HepG2 (cell line): ENCODE measurements at regions not wholly inside any gene's neighbourhood (a gene's known extent, or its start where the extent isn't known, plus 50 kb on each side); places are given as distances from the start of the nearest gene placed in this dataset.
A peak's percentile ranks its signal among the peaks of the same experiment; 100 is the strongest.

Experiments
- ATAC-seq: fragments of 200-7000 bp; cut with Tn5 transposase; 3 replicates; pipeline ENCODE4 v1.9.1; 2020; ENCODE audit warnings: mild to moderate bottlenecking, moderate library complexity
- BruUV-seq: library from RNA; stranded (reverse); fragments of 400-500 nt; replicated peaks from 2 replicates; lab custom pipeline; 2021; lab: Mats Ljungman, UMichigan
- CTCF ChIA-PET: fragments of 300-600 bp; formaldehyde crosslinking; extraction: SDS; loops from one replicate; lab custom pipeline; 2021; ENCODE audit warnings: low total read pairs, inconsistent platforms, low intra/inter-chr PET ratio; lab: Yijun Ruan, JAX
- POLR2A ChIA-PET: fragments of 350-600 bp; sonication (Branson Sonifier 250); formaldehyde crosslinking; loops from one replicate; lab custom pipeline; 2020; ENCODE audit warnings: antibody characterized with exemption, inconsistent platforms; lab: Yijun Ruan, JAX
- DNase-seq: peaks from one replicate; pipeline ENCODE4 v3.0.0-alpha.2; 2015; ENCODE audit warnings: low spot score
- FAIRE-seq: peaks from 3 replicates; lab custom pipeline; 2011; peaks lifted over from hg19 to GRCh38; lab: Jason Lieb, UNC
- H2AFZ ChIP-seq: one replicate; pipeline ENCODE4 v1.6.1; 2011; ENCODE audit warnings: low read length, inconsistent platforms
- H3K27ac ChIP-seq: fragments of 300-600 bp; 3 replicates; pipeline ENCODE4 v1.8.0; 2011; ENCODE audit warnings: mixed run types, mild to moderate bottlenecking, mixed read lengths, low read length, inconsistent platforms; ENCODE audit not compliant: insufficient read depth; ENCODE audit errors: extremely low read length
- H3K27me3 ChIP-seq, 2 experiments: fragments of 200-600 bp in 1 of 2; 2 replicates in 1 of 2; 3 replicates in 1 of 2; pipeline versions ENCODE4 v1.6.0 to v1.8.0; 2011; ENCODE audit warnings: low read length in 2 of 2, mild to moderate bottlenecking in 2 of 2, moderate library complexity in 2 of 2, inconsistent platforms in 1 of 2; ENCODE audit not compliant: insufficient read depth in 2 of 2, control insufficient read depth in 1 of 2
- H3K36me3 ChIP-seq, 2 experiments: fragments of 200-600 bp in 1 of 2; replicated peaks in 1 of 2; 2 replicates in 1 of 2; 3 replicates in 1 of 2; pipeline versions ENCODE4 v1.5.1 to v1.8.0; 2011; ENCODE audit warnings: low read length in 2 of 2, inconsistent platforms in 1 of 2; ENCODE audit not compliant: insufficient read depth in 2 of 2, control insufficient read depth in 1 of 2
- H3K4me1 ChIP-seq: 2 replicates; pipeline ENCODE4 v1.5.1; 2012; ENCODE audit warnings: low read length, inconsistent platforms; ENCODE audit not compliant: insufficient read depth
- H3K4me2 ChIP-seq: 2 replicates; pipeline ENCODE4 v1.6.0; 2011; ENCODE audit warnings: low read depth, low read length, inconsistent platforms
- H3K4me3 ChIP-seq, 3 experiments: fragments of 200-600 bp in 1 of 3; sonication (generic), shearing (Covaris generic) in 1 of 3; replicated peaks in 1 of 3; 2 replicates each; pipeline ENCODE4 v1.5.1; 2011 to 2016; ENCODE audit warnings: low read length in 3 of 3, inconsistent platforms in 2 of 3, low read depth in 2 of 3, mild to moderate bottlenecking in 2 of 3, control low read depth in 1 of 3, mixed read lengths in 1 of 3; ENCODE audit not compliant: insufficient read depth in 1 of 3
- H3K79me2 ChIP-seq: one replicate; pipeline ENCODE4 v1.6.1; 2011; ENCODE audit warnings: low read length, inconsistent platforms; ENCODE audit not compliant: insufficient read depth
- H3K9ac ChIP-seq: 2 replicates; pipeline ENCODE4 v1.6.0; 2011; ENCODE audit warnings: mild to moderate bottlenecking, low read depth, low read length, inconsistent platforms; ENCODE audit not compliant: insufficient read depth
- H3K9me3 ChIP-seq: 2 replicates; pipeline ENCODE4 v1.5.1; 2012; ENCODE audit warnings: mild to moderate bottlenecking, low read length
- H4K20me1 ChIP-seq: 2 replicates; pipeline ENCODE4 v1.6.0; 2011; ENCODE audit warnings: inconsistent platforms, mild to moderate bottlenecking, low read length, moderate library complexity; ENCODE audit not compliant: insufficient read depth
- CBX5 ChIP-seq: sonication (generic); formaldehyde crosslinking; IDR thresholded peaks from 2 replicates; pipeline ENCODE4 v1.4.0; 2020; ENCODE audit warnings: missing genetic modification reagents, borderline replicate concordance
- JARID2 ChIP-seq: sonication (generic); formaldehyde crosslinking; IDR thresholded peaks from 2 replicates; pipeline ENCODE4 v1.8.1; 2023; ENCODE audit warnings: missing genetic modification reagents, inconsistent platforms; ENCODE audit not compliant: insufficient replicate concordance
- KLF13 ChIP-seq: sonication (generic); formaldehyde crosslinking; IDR thresholded peaks from 2 replicates; pipeline ENCODE4 v1.4.0; 2020; ENCODE audit warnings: mild to moderate bottlenecking, missing genetic modification reagents
- MAFK ChIP-seq, 2 experiments: IDR thresholded peaks in 1 of 2; conservative IDR thresholded peaks in 1 of 2; 2 replicates each; pipeline ENCODE4 v1.6.1; 2011; ENCODE audit warnings: improper control_type of control experiment in 2 of 2, low read length in 2 of 2
- PAX8 ChIP-seq: sonication (generic); formaldehyde crosslinking; IDR thresholded peaks from 2 replicates; pipeline ENCODE4 v1.8.0; 2022; ENCODE audit warnings: mild to moderate bottlenecking, missing genetic modification reagents, borderline replicate concordance
- THAP11 ChIP-seq: IDR thresholded peaks from 2 replicates; pipeline ENCODE4 v1.6.1; 2016; ENCODE audit warnings: missing biosample characterization, missing genetic modification reagents
- TOE1 ChIP-seq: sonication (generic); formaldehyde crosslinking; IDR thresholded peaks from 2 replicates; pipeline ENCODE4 v1.4.0; 2020; ENCODE audit warnings: mild to moderate bottlenecking, missing genetic modification reagents
- ZNF143 ChIP-seq: sonication (generic); formaldehyde crosslinking; IDR thresholded peaks from 2 replicates; pipeline ENCODE4 v1.4.0; 2020; ENCODE audit warnings: missing genetic modification reagents
- ZNF777 ChIP-seq: sonication (generic); formaldehyde crosslinking; IDR thresholded peaks from 2 replicates; pipeline ENCODE4 v1.4.0; 2020; ENCODE audit warnings: missing genetic modification reagents
- ZSCAN12 ChIP-seq: sonication (generic); formaldehyde crosslinking; IDR thresholded peaks from 2 replicates; pipeline ENCODE4 v1.9.0; 2021; ENCODE audit warnings: mild to moderate bottlenecking, missing genetic modification reagents
- WGBS: methylation state at CpG from one replicate; pipeline ENCODE4 v1.1.6; 2017; ENCODE audit warnings: low lambda C conversion rate; 5-methylcytosine and 5-hydroxymethylcytosine counted together
- in situ Hi-C: cut with HindIII; loops from 2 replicates; pipeline ENCODE4 v1.10.0; 2017; ENCODE audit warnings: low pct_unique_long_range_greater_than_20kb; ENCODE audit not compliant: extremely low pct_ligation_motif_present
- intact Hi-C: fragments of 100-400 bp; cut with micrococcal nuclease; formaldehyde crosslinking; loops from one replicate; pipeline ENCODE4 v1.10.0; 2022; ENCODE audit not compliant: unreplicated experiment
- TF ChIP-seq, protein P1 (sequence below): sonication (generic); formaldehyde crosslinking; IDR thresholded peaks from 2 replicates; pipeline ENCODE4 v1.5.0; 2020; ENCODE audit warnings: mild to moderate bottlenecking, missing genetic modification reagents
- TF ChIP-seq, protein P2 (sequence below): sonication (generic); formaldehyde crosslinking; IDR thresholded peaks from 2 replicates; pipeline ENCODE4 v1.4.0; 2020; ENCODE audit warnings: missing genetic modification reagents
- TF ChIP-seq, protein P3 (sequence below): sonication (generic); formaldehyde crosslinking; IDR thresholded peaks from 2 replicates; pipeline ENCODE4 v1.8.0; 2022; ENCODE audit warnings: mild to moderate bottlenecking, missing genetic modification reagents, borderline replicate concordance
- TF ChIP-seq, protein P4 (sequence below): sonication (generic); formaldehyde crosslinking; IDR thresholded peaks from 2 replicates; pipeline ENCODE4 v1.5.1; 2020; ENCODE audit warnings: mild to moderate bottlenecking, missing genetic modification reagents, borderline replicate concordance

DNA sequence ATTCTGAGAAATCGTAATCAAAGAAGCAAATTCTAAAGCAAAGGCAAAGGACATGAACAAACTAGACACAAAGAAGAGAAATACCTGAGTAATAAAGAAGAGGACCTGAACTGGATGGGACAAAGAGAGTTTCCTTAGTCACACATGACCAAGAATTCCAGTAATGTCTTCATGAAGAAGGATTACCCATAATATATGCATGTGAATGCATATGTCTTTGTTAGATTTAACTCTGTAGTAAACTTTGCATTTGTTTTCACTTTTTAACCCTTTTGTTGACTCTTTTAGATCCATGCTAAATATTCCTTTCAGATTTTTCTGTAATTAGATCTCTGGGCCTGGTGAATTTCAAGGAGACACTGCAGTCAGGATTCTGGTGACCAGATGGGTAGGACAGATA is 279.8 kb downstream of the ARRDC4 start (continued):
- TF ChIP-seq, protein P1, sequence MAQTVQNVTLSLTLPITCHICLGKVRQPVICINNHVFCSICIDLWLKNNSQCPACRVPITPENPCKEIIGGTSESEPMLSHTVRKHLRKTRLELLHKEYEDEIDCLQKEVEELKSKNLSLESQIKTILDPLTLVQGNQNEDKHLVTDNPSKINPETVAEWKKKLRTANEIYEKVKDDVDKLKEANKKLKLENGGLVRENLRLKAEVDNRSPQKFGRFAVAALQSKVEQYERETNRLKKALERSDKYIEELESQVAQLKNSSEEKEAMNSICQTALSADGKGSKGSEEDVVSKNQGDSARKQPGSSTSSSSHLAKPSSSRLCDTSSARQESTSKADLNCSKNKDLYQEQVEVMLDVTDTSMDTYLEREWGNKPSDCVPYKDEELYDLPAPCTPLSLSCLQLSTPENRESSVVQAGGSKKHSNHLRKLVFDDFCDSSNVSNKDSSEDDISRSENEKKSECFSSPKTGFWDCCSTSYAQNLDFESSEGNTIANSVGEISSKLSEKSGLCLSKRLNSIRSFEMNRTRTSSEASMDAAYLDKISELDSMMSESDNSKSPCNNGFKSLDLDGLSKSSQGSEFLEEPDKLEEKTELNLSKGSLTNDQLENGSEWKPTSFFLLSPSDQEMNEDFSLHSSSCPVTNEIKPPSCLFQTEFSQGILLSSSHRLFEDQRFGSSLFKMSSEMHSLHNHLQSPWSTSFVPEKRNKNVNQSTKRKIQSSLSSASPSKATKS (CRISPR knock-in tag) = no peak
- TF ChIP-seq, protein P2, sequence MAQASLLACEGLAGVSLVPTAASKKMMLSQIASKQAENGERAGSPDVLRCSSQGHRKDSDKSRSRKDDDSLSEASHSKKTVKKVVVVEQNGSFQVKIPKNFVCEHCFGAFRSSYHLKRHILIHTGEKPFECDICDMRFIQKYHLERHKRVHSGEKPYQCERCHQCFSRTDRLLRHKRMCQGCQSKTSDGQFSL = no peak
- TF ChIP-seq TOE1 (CRISPR knock-in tag) = no peak
- TF ChIP-seq KLF13 (CRISPR knock-in tag) = no peak
- TF ChIP-seq ZSCAN12 (CRISPR knock-in tag) = no peak
- TF ChIP-seq MAFK (conservative IDR thresholded peaks at IDR 0.05 in 1 of 2, IDR thresholded peaks at IDR 0.05 in 1 of 2; ENCODE audit: low read length in 2 of 2) = no peak

DNA sequence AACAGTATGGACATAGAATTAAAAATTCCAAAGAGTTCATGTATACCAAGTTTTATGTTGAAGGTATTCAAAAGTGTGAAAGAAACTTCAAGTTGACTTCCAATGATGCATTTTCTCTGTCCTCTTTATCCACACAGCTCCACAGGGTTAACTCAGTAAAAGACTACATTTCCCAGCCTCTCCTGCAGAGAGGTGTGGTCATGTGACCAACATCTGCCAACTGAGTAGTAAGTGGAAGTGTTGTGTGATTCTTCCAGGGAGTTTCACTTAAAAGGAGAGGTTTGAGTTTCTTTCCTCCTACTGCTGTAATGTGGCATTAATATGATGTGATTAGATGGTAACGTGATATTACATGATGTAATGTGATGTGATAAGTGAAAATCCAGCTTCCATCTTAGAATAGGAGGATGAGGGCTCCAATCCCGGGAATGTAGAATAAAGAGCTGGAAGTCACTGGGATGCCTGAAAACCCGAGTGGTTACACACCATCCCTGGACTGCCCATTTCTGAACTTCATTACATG is 280.6 kb downstream of the ARRDC4 start:
- H3K4me1 ChIP-seq = no peaks in the 10 kb centered on the region
- in situ Hi-C loops (no loop called here), intact Hi-C loops (no loop called here)
- no peak overlapping the region for H3K9ac ChIP-seq
- H3K4me3 ChIP-seq = no peak overlapping the region
- ChIA-PET CTCF (no interaction called here), POLR2A (no interaction called here)
- ATAC-seq (no peak), FAIRE-seq (no peak), DNase-seq (no peak)
- H4K20me1 ChIP-seq = no peaks in the 10 kb centered on the region
- H3K36me3 ChIP-seq = no peaks in the 10 kb centered on the region
- no peak overlapping the region for H3K4me2 ChIP-seq
- no peaks in the 10 kb centered on the region for H3K79me2 ChIP-seq
- no peak overlapping the region for H3K27ac ChIP-seq
- no TSS peak for BruUV-seq
- WGBS = 0% methylated on average over 3 of the region's 3 CpGs
- no peak for TF ChIP-seq ZNF777 (CRISPR knock-in tag)
- TF ChIP-seq JARID2 (CRISPR knock-in tag) = no peak
- TF ChIP-seq ZNF143 = peak; percentile 61
- peak; percentile 73 for TF ChIP-seq THAP11 (CRISPR knock-in tag)
- no peak for TF ChIP-seq PAX8 (CRISPR knock-in tag)
- TF ChIP-seq, protein P3, sequence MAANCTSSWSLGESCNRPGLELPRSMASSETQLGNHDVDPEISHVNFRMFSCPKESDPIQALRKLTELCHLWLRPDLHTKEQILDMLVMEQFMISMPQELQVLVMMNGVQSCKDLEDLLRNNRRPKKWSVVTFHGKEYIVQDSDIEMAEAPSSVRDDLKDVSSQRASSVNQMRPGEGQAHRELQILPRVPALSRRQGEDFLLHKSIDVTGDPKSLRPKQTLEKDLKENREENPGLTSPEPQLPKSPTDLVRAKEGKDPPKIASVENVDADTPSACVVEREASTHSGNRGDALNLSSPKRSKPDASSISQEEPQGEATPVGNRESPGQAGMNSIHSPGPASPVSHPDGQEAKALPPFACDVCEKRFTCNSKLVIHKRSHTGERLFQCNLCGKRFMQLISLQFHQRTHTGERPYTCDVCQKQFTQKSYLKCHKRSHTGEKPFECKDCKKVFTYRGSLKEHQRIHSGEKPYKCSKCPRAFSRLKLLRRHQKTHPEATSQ (CRISPR knock-in tag) = no peak
- no peak for TF ChIP-seq CBX5 (CRISPR knock-in tag)
- TF ChIP-seq, protein P4, sequence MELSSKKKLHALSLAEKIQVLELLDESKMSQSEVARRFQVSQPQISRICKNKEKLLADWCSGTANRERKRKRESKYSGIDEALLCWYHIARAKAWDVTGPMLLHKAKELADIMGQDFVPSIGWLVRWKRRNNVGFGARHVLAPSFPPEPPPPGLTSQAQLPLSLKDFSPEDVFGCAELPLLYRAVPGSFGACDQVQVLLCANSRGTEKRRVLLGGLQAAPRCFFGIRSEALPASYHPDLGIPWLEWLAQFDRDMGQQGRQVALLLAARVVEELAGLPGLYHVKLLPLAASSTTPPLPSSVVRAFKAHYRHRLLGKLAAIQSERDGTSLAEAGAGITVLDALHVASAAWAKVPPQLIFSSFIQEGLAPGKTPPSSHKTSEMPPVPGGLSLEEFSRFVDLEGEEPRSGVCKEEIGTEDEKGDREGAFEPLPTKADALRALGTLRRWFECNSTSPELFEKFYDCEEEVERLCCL (CRISPR knock-in tag) = no peak
- no peaks in the 10 kb centered on the region for H3K9me3 ChIP-seq
- H3K27me3 ChIP-seq = no peaks in the 10 kb centered on the region
- no peak overlapping the region for H2AFZ ChIP-seq
